Ovary (tissue), 7 donors: ENCODE measurements at regions not wholly inside any gene's neighbourhood (a gene's known extent, or its start where the extent isn't known, plus 50 kb on each side); places are given as distances from the start of the nearest gene placed in this dataset.

ENCODE experiments used
- DNase-seq, 5 donors: peaks; one replicate each; pipeline ENCODE4 v3.0.0-alpha.2; 2019 to 2020
- H3K27ac ChIP-seq, 2 donors: fragments of 200-600 bp; one replicate each; pipeline versions ENCODE4 v1.5.1 to v1.8.0; 2019 to 2022
- H3K27me3 ChIP-seq: fragments of 200-600 bp; one replicate; pipeline ENCODE4 v1.8.0; 2022
- H3K36me3 ChIP-seq: fragments of 200-600 bp; sonication (generic); one replicate; pipeline ENCODE4 v1.5.1; 2019
- H3K4me1 ChIP-seq: one replicate; pipeline ENCODE4 v1.8.1; 2013; ENCODE audit warnings: mild to moderate bottlenecking, moderate library complexity; ENCODE audit not compliant: insufficient read depth
- H3K4me3 ChIP-seq: fragments of 200-600 bp; sonication (generic); one replicate; pipeline ENCODE4 v1.5.1; 2017
- H3K9me3 ChIP-seq, 2 donors: fragments of 200-600 bp in 1 of 2; sonication (generic) in 1 of 2; one replicate each; pipeline versions ENCODE4 v1.5.1 to v1.8.1; 2013 to 2019; ENCODE audit warnings: mild to moderate bottlenecking in 1 of 2, moderate library complexity in 1 of 2
- CTCF ChIP-seq, 3 donors: fragments of 450-650 bp in 2 of 3; fragments of 200-600 bp in 1 of 3; IDR thresholded peaks; one replicate each; pipeline versions ENCODE4 v1.5.1 to v1.8.0; 2016 to 2022; ENCODE audit warnings: antibody characterized with exemption in 3 of 3, mild to moderate bottlenecking in 1 of 3
- EP300 ChIP-seq: sonication (generic); formaldehyde crosslinking; IDR thresholded peaks from one replicate; pipeline ENCODE4 v1.6.1; 2017; ENCODE audit warnings: antibody characterized with exemption
- POLR2A ChIP-seq: fragments of 450-650 bp; IDR thresholded peaks from one replicate; pipeline ENCODE4 v1.6.1; 2017; ENCODE audit warnings: antibody characterized with exemption, mild to moderate bottlenecking, moderate library complexity
- WGBS, 3 donors: extraction: QIAGEN DNeasy Blood & Tissue Kit in 1 of 3; methylation state at CpG; one replicate each; pipeline versions ENCODE4 v1.1.5 to v1.1.7; 2013 to 2017; 5-methylcytosine and 5-hydroxymethylcytosine counted together
- intact Hi-C, 4 donors: fragments of 100-400 bp; cut with DNase I; formaldehyde crosslinking; loops; one replicate each; pipeline versions ENCODE4 v1.11.0 to v1.15.1; 2022 to 2023
- donor health status: DM: no; HTN: no; CAD: no; lungs with moderate emphysema.
- donor health status: DM: no; HTN: no; CAD: no.
- donor health status: Bipolar disorder and iron deficiency.
- donor health status: DM: no; HTN: no; CAD: no.
- donor health status: DM: yes; HTN: yes; CAD: no.

DNA sequence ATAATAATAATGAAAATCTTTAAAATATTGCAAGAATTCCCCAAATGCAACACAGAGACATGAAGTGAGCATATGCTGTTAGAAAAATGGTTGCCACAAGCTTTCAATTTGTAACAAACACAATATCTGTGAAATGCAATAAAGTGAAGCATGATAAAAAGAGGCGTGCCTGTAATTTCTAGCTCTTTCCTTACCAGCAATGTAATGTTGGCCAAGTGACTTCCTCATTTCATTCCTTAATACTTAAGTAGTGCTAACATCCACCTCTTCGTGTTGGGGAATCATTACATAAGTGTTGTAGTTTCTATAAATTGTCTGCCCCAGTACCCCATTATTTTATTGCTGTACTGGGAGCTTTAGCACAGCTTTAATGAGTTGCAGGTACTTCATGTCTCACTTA is 1192.0 kb upstream of the CDH8 start:
- intact Hi-C loops, result no loop called here
- Histone ChIP-seq H3K4me1 (no peaks in the 10 kb centered on the region), H3K9me3 (no peaks in the 10 kb centered on the region), H3K27ac (no peak overlapping the region), H3K36me3 (no peaks in the 10 kb centered on the region), H3K4me3 (no peak overlapping the region), H3K27me3 (no peaks in the 10 kb centered on the region)
- 76 to 81% (median 78%) methylated on average over 2 of the region's 2 CpGs for WGBS, 3 donors
- no peak for TF ChIP-seq CTCF (IDR thresholded peaks at IDR 0.05)
- TF ChIP-seq EP300, result no peak
- TF ChIP-seq POLR2A, result no peak
- no peak for DNase-seq

- no peaks in the 10 kb centered on the region for H3K27me3 ChIP-seq
- H3K36me3 ChIP-seq, result no peaks in the 10 kb centered on the region
- H3K4me1 ChIP-seq, result no peaks in the 10 kb centered on the region
- TF ChIP-seq POLR2A (no peak), CTCF (IDR thresholded peaks at IDR 0.05) (no peak), EP300 (no peak)
- no peaks in the 10 kb centered on the region for H3K9me3 ChIP-seq
- WGBS, 3 donors, result 64 to 83% (median 71%) methylated on average over 1 of the region's 1 CpG
- H3K4me3 ChIP-seq, result no peak overlapping the region
- no peak for DNase-seq
- no peak overlapping the region for H3K27ac ChIP-seq
- intact Hi-C loops, result no loop called here
These were observed 1187.6 kb upstream of the CDH8 start for GRCh38 chr16:63223851-63224250.

DNA sequence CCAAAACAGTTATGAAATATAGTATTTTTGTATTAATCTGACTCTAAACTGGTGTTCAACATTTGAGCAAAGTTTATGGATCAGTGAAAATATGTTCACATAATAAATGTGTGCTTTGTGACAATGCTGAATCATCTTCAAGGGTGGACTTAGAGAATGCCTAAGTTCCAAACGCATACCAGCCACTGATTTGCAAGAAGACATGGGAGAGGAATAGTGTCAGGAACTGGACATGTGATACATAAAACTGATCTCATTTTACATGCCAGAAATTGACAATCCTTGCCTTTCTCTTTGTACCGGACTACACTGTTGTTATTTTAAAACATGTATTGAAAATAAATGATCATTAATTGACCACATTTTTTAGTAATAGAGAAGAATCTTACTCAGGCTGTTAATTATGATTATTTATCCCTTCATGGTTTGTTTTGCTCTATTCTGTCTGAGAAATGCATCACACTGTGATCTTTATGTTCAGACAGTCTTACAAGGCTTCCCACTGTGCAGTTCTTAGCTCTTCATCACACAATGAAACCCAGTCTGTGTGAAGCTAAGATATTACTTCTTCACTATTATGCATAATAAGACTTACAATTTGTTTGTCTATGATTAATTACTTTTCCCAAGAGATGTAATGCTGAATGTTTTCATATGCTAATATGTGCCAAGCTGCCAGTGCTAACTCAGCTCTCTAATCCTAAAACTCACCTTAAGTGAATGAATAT is 1180.6 kb upstream of the CDH8 start:
- H3K36me3 ChIP-seq, result no peaks in the 10 kb centered on the region
- H3K4me3 ChIP-seq, result no peak overlapping the region
- H3K27me3 ChIP-seq, result no peaks in the 10 kb centered on the region
- WGBS, 3 donors, result 58 to 69% (median 61%) methylated on average over 2 of the region's 2 CpGs
- TF ChIP-seq EP300, result no peak
- no peak for TF ChIP-seq POLR2A
- no peak for TF ChIP-seq CTCF (IDR thresholded peaks at IDR 0.05)
- H3K9me3 ChIP-seq, result no peaks in the 10 kb centered on the region
- intact Hi-C loops, result no loop called here
- DNase-seq, result no peak
- H3K4me1 ChIP-seq, result no peaks in the 10 kb centered on the region
- H3K27ac ChIP-seq, result no peak overlapping the region

GRCh38 chr16:63201851-63202250 is 1165.6 kb upstream of the CDH8 start:
- intact Hi-C loops, result no loop called here
- DNase-seq, result no peak
- TF ChIP-seq CTCF (IDR thresholded peaks at IDR 0.05) (no peak), POLR2A (no peak), EP300 (no peak)
- no peaks in the 10 kb centered on the region for H3K27me3 ChIP-seq
- no peaks in the 10 kb centered on the region for H3K4me1 ChIP-seq
- no peaks in the 10 kb centered on the region for H3K9me3 ChIP-seq
- no peaks in the 10 kb centered on the region for H3K36me3 ChIP-seq
- H3K4me3 ChIP-seq, result no peak overlapping the region
- H3K27ac ChIP-seq, result no peak overlapping the region
